ENCODE measurements at regions not wholly inside any gene's neighbourhood (a gene's known extent, or its start where the extent isn't known, plus 50 kb on each side); places are given as distances from the start of the nearest gene placed in this dataset.

DNA sequence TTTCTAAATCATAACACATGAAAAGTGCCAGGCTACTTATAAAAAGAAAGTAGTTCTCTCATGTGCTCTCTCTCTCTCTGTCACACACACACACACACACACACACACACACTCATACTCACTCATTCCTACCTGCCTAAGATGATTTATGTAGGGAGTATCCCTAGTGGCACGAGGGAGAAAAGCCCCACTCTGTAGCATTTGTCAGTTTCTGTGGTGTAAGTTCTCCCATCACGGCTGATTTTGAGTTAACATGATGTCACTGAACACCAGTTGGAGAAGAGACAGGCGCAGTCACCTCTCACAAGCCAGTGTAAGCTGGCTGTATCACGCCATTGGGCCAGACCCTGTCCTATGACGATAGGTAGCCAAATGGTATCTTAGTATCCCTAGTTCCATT lies 395.4 kb downstream of the SFMBT2 start:
- TF ChIP-seq EZH2 (IDR thresholded peaks at IDR 0.05; ENCODE audit: borderline replicate concordance, low read length) = no peak
- TF ChIP-seq, protein P1, sequence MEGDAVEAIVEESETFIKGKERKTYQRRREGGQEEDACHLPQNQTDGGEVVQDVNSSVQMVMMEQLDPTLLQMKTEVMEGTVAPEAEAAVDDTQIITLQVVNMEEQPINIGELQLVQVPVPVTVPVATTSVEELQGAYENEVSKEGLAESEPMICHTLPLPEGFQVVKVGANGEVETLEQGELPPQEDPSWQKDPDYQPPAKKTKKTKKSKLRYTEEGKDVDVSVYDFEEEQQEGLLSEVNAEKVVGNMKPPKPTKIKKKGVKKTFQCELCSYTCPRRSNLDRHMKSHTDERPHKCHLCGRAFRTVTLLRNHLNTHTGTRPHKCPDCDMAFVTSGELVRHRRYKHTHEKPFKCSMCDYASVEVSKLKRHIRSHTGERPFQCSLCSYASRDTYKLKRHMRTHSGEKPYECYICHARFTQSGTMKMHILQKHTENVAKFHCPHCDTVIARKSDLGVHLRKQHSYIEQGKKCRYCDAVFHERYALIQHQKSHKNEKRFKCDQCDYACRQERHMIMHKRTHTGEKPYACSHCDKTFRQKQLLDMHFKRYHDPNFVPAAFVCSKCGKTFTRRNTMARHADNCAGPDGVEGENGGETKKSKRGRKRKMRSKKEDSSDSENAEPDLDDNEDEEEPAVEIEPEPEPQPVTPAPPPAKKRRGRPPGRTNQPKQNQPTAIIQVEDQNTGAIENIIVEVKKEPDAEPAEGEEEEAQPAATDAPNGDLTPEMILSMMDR (IDR thresholded peaks at IDR 0.05; ENCODE audit: low read length) = no peak
- H3K4me3 ChIP-seq (ENCODE audit: low read depth, low read length, poor library complexity, severe bottlenecking) = no peak overlapping the region
- H3K4me2 ChIP-seq (ENCODE audit: low read length) = no peak overlapping the region
- H3K9ac ChIP-seq (ENCODE audit: low read length) = no peak overlapping the region
- H3K9me3 ChIP-seq (ENCODE audit: low read length) = no peaks in the 10 kb centered on the region
- no peak overlapping the region for H3K27ac ChIP-seq (ENCODE audit: low read depth, low read length, poor library complexity, severe bottlenecking)
- no peaks in the 10 kb centered on the region for H3K27me3 ChIP-seq (ENCODE audit: insufficient read depth, low read length)
- no peak overlapping the region for H2AFZ ChIP-seq (ENCODE audit: low read length)
- H3F3A ChIP-seq (ENCODE audit: insufficient read depth, low read length) = no peaks in the 10 kb centered on the region
- no peaks in the 10 kb centered on the region for H4K20me1 ChIP-seq (ENCODE audit: insufficient read depth, low read length)
- no peaks in the 10 kb centered on the region for H3K36me3 ChIP-seq (ENCODE audit: insufficient read depth, low read length)
- H3K9me2 ChIP-seq (ENCODE audit: low read depth, low read length) = no peaks in the 10 kb centered on the region
- H3K4me1 ChIP-seq (ENCODE audit: insufficient read depth, low read length, severe bottlenecking) = no peaks in the 10 kb centered on the region
- no peaks in the 10 kb centered on the region for H3K79me2 ChIP-seq (ENCODE audit: insufficient read depth, low read length)

DNA sequence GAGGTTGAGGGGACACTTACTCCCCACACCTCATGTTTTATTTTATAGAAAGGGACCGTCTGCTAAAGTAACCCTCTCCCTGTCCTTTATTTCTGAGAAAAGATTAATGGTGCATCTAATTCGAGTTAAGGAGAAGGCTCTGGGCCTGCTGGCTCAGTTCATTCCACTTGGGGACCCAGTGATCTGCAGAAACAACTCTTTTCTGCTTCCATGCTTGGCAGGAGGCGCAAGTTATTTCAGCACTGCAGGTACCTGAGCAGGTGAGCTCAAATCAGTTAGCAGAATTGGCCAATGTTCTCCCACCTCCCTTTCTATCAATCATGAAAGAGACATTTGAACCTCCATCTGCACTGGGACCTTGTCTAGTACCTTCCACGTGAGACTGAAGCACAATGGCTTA lies 396.1 kb downstream of the SFMBT2 start:
- no peak overlapping the region for H3K9ac ChIP-seq (ENCODE audit: low read length)
- no peak overlapping the region for H3K4me2 ChIP-seq (ENCODE audit: low read length)
- H3K27me3 ChIP-seq (ENCODE audit: insufficient read depth, low read length) = no peaks in the 10 kb centered on the region
- H3K4me3 ChIP-seq (ENCODE audit: low read depth, low read length, poor library complexity, severe bottlenecking) = no peak overlapping the region
- H4K20me1 ChIP-seq (ENCODE audit: insufficient read depth, low read length) = no peaks in the 10 kb centered on the region
- no peaks in the 10 kb centered on the region for H3K9me3 ChIP-seq (ENCODE audit: low read length)
- H3F3A ChIP-seq (ENCODE audit: insufficient read depth, low read length) = no peaks in the 10 kb centered on the region
- no peak overlapping the region for H3K27ac ChIP-seq (ENCODE audit: low read depth, low read length, poor library complexity, severe bottlenecking)
- no peak for TF ChIP-seq EZH2 (IDR thresholded peaks at IDR 0.05; ENCODE audit: borderline replicate concordance, low read length)
- TF ChIP-seq, protein P1 (IDR thresholded peaks at IDR 0.05; ENCODE audit: low read length) = no peak
- H3K9me2 ChIP-seq (ENCODE audit: low read depth, low read length) = no peaks in the 10 kb centered on the region
- no peak overlapping the region for H2AFZ ChIP-seq (ENCODE audit: low read length)
- H3K36me3 ChIP-seq (ENCODE audit: insufficient read depth, low read length) = no peaks in the 10 kb centered on the region
- no peaks in the 10 kb centered on the region for H3K4me1 ChIP-seq (ENCODE audit: insufficient read depth, low read length, severe bottlenecking)
- no peaks in the 10 kb centered on the region for H3K79me2 ChIP-seq (ENCODE audit: insufficient read depth, low read length)

DNA sequence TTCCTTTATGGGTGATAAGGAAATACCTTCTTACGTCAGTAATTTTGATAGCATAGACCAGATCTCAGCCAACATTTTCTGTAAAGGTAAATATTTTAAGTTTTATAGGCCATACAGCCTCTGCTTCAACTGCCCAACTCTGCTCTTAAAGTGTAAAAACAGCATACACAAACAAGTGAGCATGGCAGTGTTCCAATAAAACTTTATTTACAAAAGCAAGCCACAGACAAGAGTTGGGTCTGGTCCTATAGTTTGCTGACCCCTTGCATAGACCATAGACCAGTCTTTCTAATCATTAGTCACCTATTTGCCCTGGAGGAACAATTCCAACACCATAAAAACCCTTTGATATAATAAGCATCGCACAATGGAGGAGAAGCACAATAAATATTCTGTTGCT lies 398.8 kb downstream of the SFMBT2 start:
- Histone ChIP-seq H3K36me3 (ENCODE audit: insufficient read depth, low read length) (no peaks in the 10 kb centered on the region), H3K27me3 (ENCODE audit: insufficient read depth, low read length) (no peaks in the 10 kb centered on the region), H2AFZ (ENCODE audit: low read length) (no peak overlapping the region), H3K9me2 (ENCODE audit: low read depth, low read length) (no peaks in the 10 kb centered on the region), H3K79me2 (ENCODE audit: insufficient read depth, low read length) (no peaks in the 10 kb centered on the region), H3K4me2 (ENCODE audit: low read length) (no peak overlapping the region), H3K9me3 (ENCODE audit: low read length) (no peaks in the 10 kb centered on the region), H4K20me1 (ENCODE audit: insufficient read depth, low read length) (no peaks in the 10 kb centered on the region), H3K4me1 (ENCODE audit: insufficient read depth, low read length, severe bottlenecking) (no peaks in the 10 kb centered on the region), H3K9ac (ENCODE audit: low read length) (no peak overlapping the region), H3K4me3 (ENCODE audit: low read depth, low read length, poor library complexity, severe bottlenecking) (no peak overlapping the region), H3F3A (ENCODE audit: insufficient read depth, low read length) (no peaks in the 10 kb centered on the region), H3K27ac (ENCODE audit: low read depth, low read length, poor library complexity, severe bottlenecking) (no peak overlapping the region)
- TF ChIP-seq EZH2 (IDR thresholded peaks at IDR 0.05; ENCODE audit: borderline replicate concordance, low read length) = no peak
- TF ChIP-seq, protein P1 (IDR thresholded peaks at IDR 0.05; ENCODE audit: low read length) = no peak
